Suprapubic skin (tissue), 4 donors: ENCODE measurements at regions not wholly inside any gene's neighbourhood (a gene's known extent, or its start where the extent isn't known, plus 50 kb on each side); places are given as distances from the start of the nearest gene placed in this dataset.

ENCODE experiments used
- DNase-seq, 2 donors: peaks; one replicate each; pipeline ENCODE4 v3.0.0-alpha.2; 2019; ENCODE audit warnings: low spot score in 2 of 2
- H3K27ac ChIP-seq: fragments of 200-600 bp; sonication (generic); one replicate; pipeline ENCODE4 v1.5.1; 2019
- H3K27me3 ChIP-seq: fragments of 200-600 bp; sonication (generic); one replicate; pipeline ENCODE4 v1.5.1; 2019
- H3K36me3 ChIP-seq: fragments of 200-600 bp; sonication (generic); one replicate; pipeline ENCODE4 v1.5.1; 2019
- H3K4me1 ChIP-seq: fragments of 200-600 bp; sonication (generic); one replicate; pipeline ENCODE4 v1.5.1; 2019
- H3K4me3 ChIP-seq: fragments of 200-600 bp; sonication (generic); one replicate; pipeline ENCODE4 v1.5.1; 2019; ENCODE audit warnings: mild to moderate bottlenecking
- H3K9me3 ChIP-seq: fragments of 200-600 bp; sonication (generic); one replicate; pipeline ENCODE4 v1.5.1; 2019
- CTCF ChIP-seq, 2 donors: fragments of 200-600 bp in 1 of 2; fragments of 450-650 bp in 1 of 2; sonication (generic) in 1 of 2; IDR thresholded peaks; one replicate each; pipeline ENCODE4 v1.5.1; 2016 to 2019; ENCODE audit warnings: antibody characterized with exemption in 2 of 2, mild to moderate bottlenecking in 1 of 2, moderate library complexity in 1 of 2
- EP300 ChIP-seq: sonication (generic); formaldehyde crosslinking; IDR thresholded peaks from one replicate; pipeline ENCODE4 v1.6.1; 2017; ENCODE audit warnings: antibody characterized with exemption
- POLR2A ChIP-seq, 2 donors: fragments of 450-650 bp; IDR thresholded peaks; one replicate each; pipeline ENCODE4 v1.6.1; 2017; ENCODE audit warnings: antibody characterized with exemption in 2 of 2, mild to moderate bottlenecking in 2 of 2, moderate library complexity in 2 of 2
- POLR2AphosphoS5 ChIP-seq, 3 donors: sonication (generic); formaldehyde crosslinking; IDR thresholded peaks; one replicate each; pipeline ENCODE4 v1.6.1; 2017; ENCODE audit warnings: antibody characterized with exemption in 3 of 3
- WGBS: methylation state at CpG from one replicate; pipeline ENCODE4 v1.1.5; 2018; 5-methylcytosine and 5-hydroxymethylcytosine counted together

- H3K4me1 ChIP-seq: peaks cover 16% of the 10 kb centered on the region
- 100% methylated on average over 1 of the region's 1 CpG for WGBS
- H3K9me3 ChIP-seq: no peaks in the 10 kb centered on the region
- no peak overlapping the region for H3K4me3 ChIP-seq
- TF ChIP-seq POLR2A (IDR thresholded peaks at IDR 0.05) (no peak), POLR2AphosphoS5 (IDR thresholded peaks at IDR 0.05) (no peak)
- H3K27ac ChIP-seq: no peak overlapping the region
- H3K36me3 ChIP-seq: no peaks in the 10 kb centered on the region
- no peak for DNase-seq
- no peaks in the 10 kb centered on the region for H3K27me3 ChIP-seq
Measured at GRCh38 chr3:141684758-141685157, 53.3 kb upstream of the RNF7 start.

GRCh38 chr3:141686466-141687291, 51.4 kb upstream of the RNF7 start:
- Histone ChIP-seq H3K4me1 (peaks cover 12% of the 10 kb centered on the region), H3K9me3 (no peaks in the 10 kb centered on the region), H3K4me3 (peak overlapping the region; percentile 44), H3K27ac (peak overlapping the region; percentile 51), H3K27me3 (no peaks in the 10 kb centered on the region), H3K36me3 (no peaks in the 10 kb centered on the region)
- 17% methylated on average over 4 of the region's 8 CpGs for WGBS
- TF ChIP-seq POLR2A (IDR thresholded peaks at IDR 0.05) (no peak), POLR2AphosphoS5 (IDR thresholded peaks at IDR 0.05) (no peak), EP300 (no peak), CTCF (IDR thresholded peaks at IDR 0.05) (no peak)
- peak in 1 of 2 donors; percentile 69 for DNase-seq
